HG03103 (cell line): ENCODE measurements at regions not wholly inside any gene's neighbourhood (a gene's known extent, or its start where the extent isn't known, plus 50 kb on each side); places are given as distances from the start of the nearest gene placed in this dataset.

Experiments
- ATAC-seq: cut with Tn5 transposase; IDR thresholded peaks from one replicate; pipeline ENCODE4 v1.9.1; 2021; ENCODE audit warnings: low read depth; ENCODE audit not compliant: unreplicated experiment

- ATAC-seq: no peak
Observed at GRCh38 chr9:99509900-99510535, 287.9 kb downstream of the SEC61B start.

- ATAC-seq: no peak
Observed at GRCh38 chr9:99511723-99512122, 289.6 kb downstream of the SEC61B start.

- ATAC-seq: peak; percentile 46
Observed at GRCh38 chr9:99513441-99514112, 291.5 kb downstream of the SEC61B start.

- ATAC-seq: no peak
Observed at GRCh38 chr9:99515093-99515492, 293.0 kb downstream of the SEC61B start.

DNA sequence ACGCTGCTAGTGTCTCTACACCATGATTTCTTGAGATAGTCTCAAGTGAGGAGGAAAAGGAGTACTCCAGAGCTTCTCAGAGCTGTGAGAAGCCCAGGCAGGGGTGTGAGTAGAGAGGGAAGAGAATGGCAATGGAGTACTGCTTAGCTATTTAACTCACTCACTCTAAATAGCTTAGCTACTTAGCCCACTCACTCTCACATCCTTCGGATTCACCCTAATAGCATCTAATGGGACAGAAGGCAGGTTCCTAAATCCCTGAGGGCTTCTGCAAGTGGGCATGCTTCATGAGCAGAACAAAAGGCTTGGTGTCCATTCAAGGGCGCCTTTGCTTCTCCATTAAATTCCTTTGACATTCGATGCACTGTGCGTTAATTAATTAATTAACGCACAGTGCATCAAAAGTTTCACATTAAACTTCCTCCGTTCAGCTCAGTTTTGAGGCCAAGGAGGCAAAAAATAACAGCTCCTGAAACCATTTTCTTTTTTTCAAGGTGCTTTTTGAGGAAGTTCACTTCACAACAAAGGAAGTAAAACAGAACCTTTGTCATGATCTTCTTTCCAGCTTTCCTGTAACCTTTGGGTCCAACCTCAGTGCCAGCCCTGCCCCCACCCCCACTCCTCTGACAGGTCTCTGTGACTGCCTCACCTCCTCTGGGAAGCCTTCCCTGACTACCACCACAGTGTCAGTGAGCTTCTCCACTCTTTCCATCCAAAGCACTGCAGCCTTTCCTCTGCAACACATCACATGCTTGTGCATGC lies 294.0 kb downstream of the SEC61B start:
- ATAC-seq: no peak

GRCh38 chr9:99516657-99517049 lies 294.6 kb downstream of the SEC61B start:
- ATAC-seq: no peak

- no peak for ATAC-seq
Observed at GRCh38 chr9:99523838-99524237, 297.8 kb upstream of the NR4A3 start.

DNA sequence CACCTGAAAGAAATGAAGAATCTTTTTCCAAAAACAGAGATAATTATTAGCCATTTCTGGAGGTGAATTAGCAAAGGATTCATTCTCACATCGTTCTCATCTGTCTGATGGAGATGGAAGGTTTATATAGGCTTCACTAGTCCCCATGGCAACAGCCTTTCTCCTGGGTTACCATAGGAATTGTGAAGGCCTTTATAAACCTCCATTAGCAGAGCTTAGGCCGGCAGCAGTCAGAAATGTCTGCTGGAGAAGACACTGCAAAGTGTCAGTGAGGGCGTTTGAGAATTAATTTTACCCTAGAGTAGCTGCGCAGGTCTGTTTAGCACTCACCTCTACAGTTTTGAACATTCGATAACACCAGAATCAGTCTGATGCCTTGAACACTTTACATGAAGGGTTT lies 290.4 kb upstream of the NR4A3 start:
- no peak for ATAC-seq

- ATAC-seq: no peak
Observed at GRCh38 chr9:99533421-99533820, 288.3 kb upstream of the NR4A3 start.

- ATAC-seq: no peak
Observed at GRCh38 chr9:99537996-99538395, 283.7 kb upstream of the NR4A3 start.

GRCh38 chr9:99544526-99544925 lies 277.2 kb upstream of the NR4A3 start:
- no peak for ATAC-seq

DNA sequence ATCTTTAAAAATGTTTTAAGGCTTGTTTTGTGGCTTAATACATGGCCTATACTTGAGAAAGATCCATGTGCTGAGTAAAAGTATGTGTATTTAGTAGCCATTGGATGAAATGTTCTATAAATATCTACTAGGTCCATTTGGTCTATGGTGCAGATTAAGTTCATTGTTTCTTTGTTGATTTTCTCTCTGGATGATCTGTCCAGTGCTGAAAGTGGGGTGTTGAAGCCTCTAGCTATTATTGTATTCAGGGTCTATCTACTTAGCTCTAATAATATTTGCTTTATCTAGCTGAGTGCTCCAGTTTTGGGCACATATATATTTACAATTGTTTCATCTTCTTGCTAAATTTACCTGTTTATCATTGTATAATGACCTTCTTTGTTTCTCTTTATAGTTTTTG lies 272.2 kb upstream of the NR4A3 start:
- ATAC-seq: no peak

DNA sequence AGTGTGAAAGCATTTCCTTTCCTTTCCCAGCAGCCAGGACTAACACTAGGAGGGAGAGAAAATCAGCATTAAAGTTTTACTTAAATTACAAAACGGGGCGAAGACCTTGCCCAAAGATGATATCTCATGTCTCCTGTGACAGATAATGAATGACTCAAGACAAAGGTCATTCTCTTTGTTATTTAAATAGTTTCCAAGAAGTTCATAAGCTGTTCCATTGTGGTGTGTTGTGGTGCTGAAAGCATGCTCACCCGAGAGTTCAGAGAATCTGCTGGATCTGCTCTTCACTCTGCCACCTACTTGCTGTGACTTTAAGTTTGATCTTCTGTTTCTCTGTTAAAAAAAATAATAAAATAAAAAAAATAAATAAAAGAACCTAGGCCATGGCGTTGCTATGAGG lies 265.9 kb upstream of the NR4A3 start:
- ATAC-seq: no peak

GRCh38 chr9:99556998-99557397 lies 264.7 kb upstream of the NR4A3 start:
- no peak for ATAC-seq

GRCh38 chr9:99557816-99558215 lies 263.9 kb upstream of the NR4A3 start:
- ATAC-seq: no peak

GRCh38 chr9:99559776-99560175 lies 261.9 kb upstream of the NR4A3 start:
- no peak for ATAC-seq

DNA sequence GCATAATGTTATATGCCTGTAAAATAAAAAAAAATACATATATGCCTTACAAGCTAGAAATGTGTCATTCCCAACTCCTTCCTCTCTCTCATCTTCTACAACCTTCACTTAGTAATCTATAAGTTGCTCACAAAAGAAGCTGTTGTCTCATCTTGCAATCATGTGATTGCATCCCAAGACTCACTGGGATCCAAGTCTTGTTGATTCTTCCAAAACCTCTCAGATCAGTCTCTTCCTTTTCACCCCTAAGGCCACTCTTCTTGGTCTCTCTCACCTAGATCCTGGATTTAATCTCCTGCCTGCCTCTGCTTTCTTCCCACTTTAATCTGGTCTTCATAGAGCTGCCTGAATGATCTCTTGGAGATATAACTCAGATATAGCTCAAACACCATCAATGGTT lies 261.1 kb upstream of the NR4A3 start:
- ATAC-seq: no peak

GRCh38 chr9:99561509-99561917 lies 260.2 kb upstream of the NR4A3 start:
- no peak for ATAC-seq

- no peak for ATAC-seq
Observed at GRCh38 chr9:99561961-99562565, 259.6 kb upstream of the NR4A3 start.

GRCh38 chr9:99563364-99563763 lies 258.3 kb upstream of the NR4A3 start:
- no peak for ATAC-seq

DNA sequence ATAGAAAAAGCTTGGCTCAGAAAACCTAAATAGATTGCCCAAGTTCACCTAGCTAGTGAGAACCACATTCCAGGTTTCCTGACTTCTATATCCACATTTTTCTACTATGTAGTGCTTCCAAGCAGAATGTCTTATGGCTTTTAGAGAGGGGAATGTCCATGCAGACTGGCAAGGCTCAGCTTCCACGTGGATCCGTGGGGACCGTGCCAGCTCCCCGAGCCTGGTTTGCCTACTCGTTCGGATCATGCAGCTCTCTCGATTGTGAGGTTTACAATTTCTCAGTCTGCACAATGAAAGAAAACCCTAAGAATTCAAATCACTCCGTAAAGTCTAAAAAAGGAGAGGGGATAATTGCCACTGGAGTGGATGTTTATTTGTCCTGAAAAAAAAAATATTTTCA lies 256.5 kb upstream of the NR4A3 start:
- ATAC-seq: no peak
